ENCODE measurements at regions not wholly inside any gene's neighbourhood (a gene's known extent, or its start where the extent isn't known, plus 50 kb on each side); places are given as distances from the start of the nearest gene placed in this dataset.

- no peak for DNase-seq (ENCODE audit: low read depth)
- no peak overlapping the region for H3K4me3 ChIP-seq (ENCODE audit: low read depth, low read length)
- TF ChIP-seq CTCF (IDR thresholded peaks at IDR 0.05; ENCODE audit: insufficient read depth, low read length): no peak
These were observed 522.3 kb upstream of the MYT1L start for GRCh38 chr2:2853346-2853745.

GRCh38 chr2:2851806-2852777, 521.0 kb upstream of the MYT1L start:
- H3K4me3 ChIP-seq (ENCODE audit: low read depth, low read length): no peak overlapping the region
- TF ChIP-seq CTCF (IDR thresholded peaks at IDR 0.05; ENCODE audit: insufficient read depth, low read length): no peak
- DNase-seq (ENCODE audit: low read depth): no peak

GRCh38 chr2:2851316-2851715, 520.2 kb upstream of the MYT1L start:
- no peak overlapping the region for H3K4me3 ChIP-seq (ENCODE audit: low read depth, low read length)
- DNase-seq (ENCODE audit: low read depth): no peak
- TF ChIP-seq CTCF (IDR thresholded peaks at IDR 0.05; ENCODE audit: insufficient read depth, low read length): no peak

GRCh38 chr2:2850859-2851258, 519.8 kb upstream of the MYT1L start:
- H3K4me3 ChIP-seq (ENCODE audit: low read depth, low read length): no peak overlapping the region
- DNase-seq (ENCODE audit: low read depth): no peak
- TF ChIP-seq CTCF (IDR thresholded peaks at IDR 0.05; ENCODE audit: insufficient read depth, low read length): no peak

GRCh38 chr2:2850218-2850755, 519.2 kb upstream of the MYT1L start:
- DNase-seq (ENCODE audit: low read depth): no peak
- H3K4me3 ChIP-seq (ENCODE audit: low read depth, low read length): no peak overlapping the region
- TF ChIP-seq CTCF (IDR thresholded peaks at IDR 0.05; ENCODE audit: insufficient read depth, low read length): no peak

GRCh38 chr2:2849464-2850217, 518.6 kb upstream of the MYT1L start:
- no peak overlapping the region for H3K4me3 ChIP-seq (ENCODE audit: low read depth, low read length)
- no peak for DNase-seq (ENCODE audit: low read depth)
- no peak for TF ChIP-seq CTCF (IDR thresholded peaks at IDR 0.05; ENCODE audit: insufficient read depth, low read length)

All from fibroblast of the aortic adventitia (primary cell).